ENCODE measurements at regions not wholly inside any gene's neighbourhood (a gene's known extent, or its start where the extent isn't known, plus 50 kb on each side); places are given as distances from the start of the nearest gene placed in this dataset.

- Histone ChIP-seq H3K27me3 (replicated peaks; ENCODE audit: insufficient read depth, low read depth, low read length, poor library complexity) (peaks cover 8% of the 10 kb centered on the region), H3K36me3 (ENCODE audit: insufficient read depth, low read length, poor library complexity, severe bottlenecking) (no peaks in the 10 kb centered on the region), H3K27ac (ENCODE audit: low read depth, low read length, poor library complexity, severe bottlenecking) (no peak overlapping the region), H3K4me1 (ENCODE audit: insufficient read depth, low read length, poor library complexity, severe bottlenecking) (no peaks in the 10 kb centered on the region), H3K9me3 (ENCODE audit: low read depth, low read length, poor library complexity, severe bottlenecking) (no peaks in the 10 kb centered on the region), H3K4me3 (ENCODE audit: low read depth, low read length, poor library complexity, severe bottlenecking) (no peak overlapping the region)
- ChIA-PET POLR2A (ENCODE audit: low non-redundant PET) (no interaction called here), CTCF (no interaction called here)
- intact Hi-C loops (cut with micrococcal nuclease; ENCODE audit: unreplicated experiment) = no loop called here
- DNase-seq (ENCODE audit: low spot score) = no peak
- TF ChIP-seq EZH2 (IDR thresholded peaks at IDR 0.05; ENCODE audit: borderline replicate concordance, low read depth, low read length, poor library complexity, severe bottlenecking) (no peak), CTCF (conservative IDR thresholded peaks at IDR 0.05; ENCODE audit: low read depth, low read length) (no peak)
- no TSS peak for BruUV-seq (replicated peaks)
These were observed 135.8 kb upstream of the PRR23C start for GRCh38 chr3:139180489-139180888.

DNA sequence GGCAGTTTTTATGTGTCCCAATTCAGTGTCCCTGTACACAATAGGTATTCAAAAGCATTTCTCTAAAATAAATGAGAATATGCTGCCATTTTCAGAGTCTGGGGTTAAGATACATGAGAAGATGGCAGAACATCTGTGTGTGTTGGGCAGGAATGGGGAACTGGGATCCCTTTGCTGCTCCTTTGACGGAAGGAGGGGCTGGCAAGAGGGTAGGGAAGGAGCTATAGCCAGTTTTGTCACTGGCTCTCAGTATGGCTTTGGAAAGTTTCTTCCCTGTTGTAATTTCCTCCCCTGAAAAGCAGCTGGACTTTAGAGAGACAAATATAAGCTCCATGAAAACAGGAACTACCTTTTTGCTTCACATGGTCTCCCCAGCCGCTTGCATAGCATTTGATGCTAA, 137.5 kb upstream of the PRR23C start:
- Histone ChIP-seq H3K36me3 (ENCODE audit: insufficient read depth, low read length, poor library complexity, severe bottlenecking) (no peaks in the 10 kb centered on the region), H3K27me3 (replicated peaks; ENCODE audit: insufficient read depth, low read depth, low read length, poor library complexity) (peaks cover 4% of the 10 kb centered on the region), H3K27ac (ENCODE audit: low read depth, low read length, poor library complexity, severe bottlenecking) (no peak overlapping the region), H3K9me3 (ENCODE audit: low read depth, low read length, poor library complexity, severe bottlenecking) (no peaks in the 10 kb centered on the region), H3K4me3 (ENCODE audit: low read depth, low read length, poor library complexity, severe bottlenecking) (no peak overlapping the region), H3K4me1 (ENCODE audit: insufficient read depth, low read length, poor library complexity, severe bottlenecking) (no peaks in the 10 kb centered on the region)
- POLR2A ChIA-PET (ENCODE audit: low non-redundant PET) = no interaction called here
- intact Hi-C loops (cut with micrococcal nuclease; ENCODE audit: unreplicated experiment) = no loop called here
- CTCF ChIA-PET = no interaction called here
- BruUV-seq (replicated peaks) = no TSS peak
- no peak for DNase-seq (ENCODE audit: low spot score)
- no peak for TF ChIP-seq EZH2 (IDR thresholded peaks at IDR 0.05; ENCODE audit: borderline replicate concordance, low read depth, low read length, poor library complexity, severe bottlenecking)
- no peak for TF ChIP-seq CTCF (conservative IDR thresholded peaks at IDR 0.05; ENCODE audit: low read depth, low read length)

GRCh38 chr3:139182598-139182997, 137.9 kb upstream of the PRR23C start:
- BruUV-seq (replicated peaks) = no TSS peak

More at GRCh38 chr3:139182598-139182997, 137.9 kb upstream of the PRR23C start:
- H3K4me1 ChIP-seq (ENCODE audit: insufficient read depth, low read length, poor library complexity, severe bottlenecking) = no peaks in the 10 kb centered on the region
- no peaks in the 10 kb centered on the region for H3K9me3 ChIP-seq (ENCODE audit: low read depth, low read length, poor library complexity, severe bottlenecking)
- peaks cover 4% of the 10 kb centered on the region for H3K27me3 ChIP-seq (replicated peaks; ENCODE audit: insufficient read depth, low read depth, low read length, poor library complexity)
- H3K4me3 ChIP-seq (ENCODE audit: low read depth, low read length, poor library complexity, severe bottlenecking) = no peak overlapping the region
- no peaks in the 10 kb centered on the region for H3K36me3 ChIP-seq (ENCODE audit: insufficient read depth, low read length, poor library complexity, severe bottlenecking)
- CTCF ChIA-PET = no interaction called here
- POLR2A ChIA-PET (ENCODE audit: low non-redundant PET) = no interaction called here
- DNase-seq (ENCODE audit: low spot score) = no peak
- TF ChIP-seq CTCF (conservative IDR thresholded peaks at IDR 0.05; ENCODE audit: low read depth, low read length) (no peak), EZH2 (IDR thresholded peaks at IDR 0.05; ENCODE audit: borderline replicate concordance, low read depth, low read length, poor library complexity, severe bottlenecking) (no peak)
- intact Hi-C loops (cut with micrococcal nuclease; ENCODE audit: unreplicated experiment) = no loop called here
- H3K27ac ChIP-seq (ENCODE audit: low read depth, low read length, poor library complexity, severe bottlenecking) = no peak overlapping the region

Data from A673 (cell line).